Smooth muscle cell (in vitro differentiated cells): ENCODE measurements at regions not wholly inside any gene's neighbourhood (a gene's known extent, or its start where the extent isn't known, plus 50 kb on each side); places are given as distances from the start of the nearest gene placed in this dataset.
"Not testable (repeated sequence)": the region's sequence is repeated elsewhere in the genome, so short reads cannot be mapped to it uniquely, and the experiment has no call there.

Experiments used
- DNase-seq: peaks from one replicate; lab custom pipeline; 2025; ENCODE audit not compliant: unreplicated experiment; lab: John Stamatoyannopoulos, UW
- H2AFZ ChIP-seq: fragments of 200-600 bp; sonication (generic); 2 replicates; pipeline ENCODE4 v1.6.0; 2016; ENCODE audit warnings: antibody characterized with exemption, low read depth, mild to moderate bottlenecking
- H3F3A ChIP-seq: fragments of 200-600 bp; sonication (generic); 2 replicates; pipeline ENCODE4 v1.6.0; 2017; ENCODE audit warnings: antibody characterized with exemption, low read depth
- H3K27ac ChIP-seq: fragments of 200-600 bp; sonication (generic); 2 replicates; pipeline ENCODE4 v1.5.1; 2016; ENCODE audit warnings: low read depth, mild to moderate bottlenecking
- H3K27me3 ChIP-seq: fragments of 200-600 bp; sonication (generic); 2 replicates; pipeline ENCODE4 v1.6.1; 2016; ENCODE audit warnings: low read depth, mild to moderate bottlenecking
- H3K36me3 ChIP-seq: fragments of 200-600 bp; sonication (generic); 2 replicates; pipeline ENCODE4 v1.5.1; 2016; ENCODE audit warnings: low read depth
- H3K4me1 ChIP-seq: fragments of 200-600 bp; sonication (generic); 2 replicates; pipeline ENCODE4 v1.5.1; 2016; ENCODE audit warnings: low read depth
- H3K4me2 ChIP-seq: fragments of 200-600 bp; sonication (generic); 2 replicates; pipeline ENCODE4 v1.6.0; 2016; ENCODE audit warnings: mild to moderate bottlenecking
- H3K4me3 ChIP-seq: fragments of 200-600 bp; sonication (generic); 2 replicates; pipeline ENCODE4 v1.5.1; 2016; ENCODE audit warnings: mild to moderate bottlenecking
- H3K79me2 ChIP-seq: fragments of 200-600 bp; sonication (generic); 2 replicates; pipeline ENCODE4 v1.6.0; 2016; ENCODE audit warnings: low read depth, mild to moderate bottlenecking
- H3K9ac ChIP-seq: fragments of 200-600 bp; sonication (generic); 2 replicates; pipeline ENCODE4 v1.6.0; 2016; ENCODE audit warnings: low read depth
- H3K9me3 ChIP-seq: fragments of 200-600 bp; sonication (generic); replicated peaks from 2 replicates; pipeline ENCODE4 v1.5.1; 2016; ENCODE audit warnings: low read depth
- H4K20me1 ChIP-seq: fragments of 200-600 bp; sonication (generic); 2 replicates; pipeline ENCODE4 v1.6.0; 2016; ENCODE audit warnings: low read depth
- CTCF ChIP-seq: fragments of 200-600 bp; sonication (generic); IDR thresholded peaks from 2 replicates; pipeline ENCODE4 v1.5.1; 2017; ENCODE audit warnings: borderline replicate concordance, mild to moderate bottlenecking, antibody characterized with exemption; ENCODE audit not compliant: insufficient read depth, poor library complexity, severe bottlenecking
- WGBS: methylation state at CpG from one replicate; pipeline ENCODE4 v1.1.7; 2016; ENCODE audit warnings: low lambda C conversion rate; 5-methylcytosine and 5-hydroxymethylcytosine counted together

- no peaks in the 10 kb centered on the region for H3K79me2 ChIP-seq
- H3K4me3 ChIP-seq: no peak overlapping the region
- DNase-seq: no peak
- no peaks in the 10 kb centered on the region for H4K20me1 ChIP-seq
- no peaks in the 10 kb centered on the region for H3K9me3 ChIP-seq
- no peak overlapping the region for H2AFZ ChIP-seq
- H3K27me3 ChIP-seq: no peaks in the 10 kb centered on the region
- peaks cover 10% of the 10 kb centered on the region for H3K4me1 ChIP-seq
- no peaks in the 10 kb centered on the region for H3K36me3 ChIP-seq
- H3K4me2 ChIP-seq: no peak overlapping the region
- no peaks in the 10 kb centered on the region for H3F3A ChIP-seq
- no peak overlapping the region for H3K27ac ChIP-seq
- no peak for TF ChIP-seq CTCF
- H3K9ac ChIP-seq: no peak overlapping the region
- WGBS: 93% methylated on average over 2 of the region's 2 CpGs
Measured at GRCh38 chr16:59614466-59615240, 880.5 kb upstream of the GOT2 start.

GRCh38 chr16:59612910-59613620 is 878.9 kb upstream of the GOT2 start:
- H3K4me3 ChIP-seq, H3K79me2 ChIP-seq, H3K4me2 ChIP-seq, H3K36me3 ChIP-seq, H2AFZ ChIP-seq, H4K20me1 ChIP-seq, H3K27me3 ChIP-seq, H3F3A ChIP-seq, H3K9ac ChIP-seq, H3K9me3 ChIP-seq, DNase-seq, H3K27ac ChIP-seq: not testable (repeated sequence)
- H3K4me1 ChIP-seq: peaks cover 24% of the 10 kb centered on the region
- WGBS: 40% methylated on average over 8 of the region's 8 CpGs

- Histone ChIP-seq H3K36me3 (no peaks in the 10 kb centered on the region), H3K27ac (no peak overlapping the region), H3K9me3 (no peaks in the 10 kb centered on the region), H4K20me1 (no peaks in the 10 kb centered on the region), H3K9ac (no peak overlapping the region), H3K4me3 (no peak overlapping the region), H3K4me1 (peaks cover 24% of the 10 kb centered on the region), H3F3A (no peaks in the 10 kb centered on the region), H3K27me3 (no peaks in the 10 kb centered on the region), H3K79me2 (no peaks in the 10 kb centered on the region), H3K4me2 (no peak overlapping the region), H2AFZ (no peak overlapping the region)
- no peak for DNase-seq
- 18% methylated on average over 3 of the region's 3 CpGs for WGBS
- no peak for TF ChIP-seq CTCF
Measured at GRCh38 chr16:59612094-59612493, 878.0 kb upstream of the GOT2 start.

- Histone ChIP-seq H3K9ac (no peak overlapping the region), H4K20me1 (no peaks in the 10 kb centered on the region), H3K79me2 (no peaks in the 10 kb centered on the region), H3K27ac (no peak overlapping the region), H3K4me2 (no peak overlapping the region), H3K27me3 (no peaks in the 10 kb centered on the region), H2AFZ (no peak overlapping the region), H3K4me3 (no peak overlapping the region), H3K36me3 (no peaks in the 10 kb centered on the region), H3F3A (no peaks in the 10 kb centered on the region), H3K9me3 (no peaks in the 10 kb centered on the region), H3K4me1 (peaks cover 24% of the 10 kb centered on the region)
- 85% methylated on average over 3 of the region's 3 CpGs for WGBS
- DNase-seq: no peak
- TF ChIP-seq CTCF: no peak
Measured at GRCh38 chr16:59611556-59611955, 877.4 kb upstream of the GOT2 start.
